Stimulated activated CD4-positive, alpha-beta T cell treated with anti-CD3 and anti-CD28 coated beads, TNF-alpha, amount 100 ng/mL, for 1 hour (primary cell): ENCODE measurements at regions not wholly inside any gene's neighbourhood (a gene's known extent, or its start where the extent isn't known, plus 50 kb on each side); places are given as distances from the start of the nearest gene placed in this dataset.
"Not testable (repeated sequence)": the region's sequence is repeated elsewhere in the genome, so short reads cannot be mapped to it uniquely, and the experiment has no call there.

Source experiments
- DNase-seq, 3 donors: peaks; one replicate each; pipeline ENCODE4 v3.0.0-alpha.2; 2020; ENCODE audit warnings: low read depth in 3 of 3, low spot score in 1 of 3

DNA sequence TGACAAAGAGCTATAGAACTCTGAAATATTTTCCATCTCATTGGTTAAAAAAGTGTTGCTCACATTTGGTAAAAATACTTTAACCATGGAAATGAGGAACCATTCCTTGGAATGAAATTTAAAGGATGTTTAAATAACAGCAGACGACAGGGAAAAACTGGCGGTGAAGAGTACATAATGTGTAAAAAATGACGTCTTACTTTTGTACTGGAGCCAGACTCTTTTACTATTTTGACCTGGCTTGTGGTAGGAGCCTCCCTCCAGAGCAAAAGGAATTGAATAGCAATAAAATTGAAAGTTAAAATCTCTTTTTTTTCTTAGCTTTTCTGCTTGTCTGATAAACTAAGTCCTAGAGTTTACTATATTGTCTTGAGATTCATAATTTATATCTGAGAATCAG lies 426.2 kb upstream of the KLHL1 start:
- no peak for DNase-seq

DNA sequence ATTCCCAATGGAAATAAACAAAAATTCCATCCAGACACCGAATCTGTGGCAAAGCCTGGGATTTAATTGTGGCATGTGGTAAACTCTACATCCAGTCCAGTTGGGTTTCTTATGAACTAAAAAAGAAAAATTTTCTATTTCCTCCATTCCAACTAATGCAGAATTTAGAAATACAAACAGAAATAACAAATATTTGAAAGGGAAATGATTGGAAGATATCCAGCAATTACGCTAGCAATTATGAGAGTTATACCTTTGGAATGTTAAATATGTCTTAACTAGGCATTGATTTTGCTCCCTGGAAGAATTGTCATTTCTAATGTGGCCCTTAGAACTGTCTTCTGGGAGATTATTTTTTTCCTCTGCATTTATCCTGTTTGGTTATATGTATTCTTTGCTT lies 421.4 kb upstream of the KLHL1 start:
- no peak for DNase-seq

DNA sequence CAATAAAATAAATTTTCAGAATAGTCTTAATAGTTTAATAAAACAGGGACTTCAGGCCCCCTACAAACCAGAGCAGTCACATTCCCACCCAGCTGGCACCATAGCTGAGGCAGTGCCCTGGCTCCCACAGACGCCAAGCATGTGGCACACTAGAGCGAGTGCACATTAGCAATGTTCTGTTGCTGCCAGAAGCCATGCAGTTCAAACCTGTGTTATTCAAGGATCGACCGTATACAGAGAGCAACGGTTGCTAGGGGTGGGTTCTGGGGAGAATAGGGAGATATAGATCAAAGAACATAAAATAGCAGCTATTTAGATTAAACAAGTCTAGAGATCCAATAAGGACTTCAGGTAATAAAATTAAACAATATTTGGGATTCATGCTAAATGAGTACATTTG lies 419.3 kb upstream of the KLHL1 start:
- no peak for DNase-seq

DNA sequence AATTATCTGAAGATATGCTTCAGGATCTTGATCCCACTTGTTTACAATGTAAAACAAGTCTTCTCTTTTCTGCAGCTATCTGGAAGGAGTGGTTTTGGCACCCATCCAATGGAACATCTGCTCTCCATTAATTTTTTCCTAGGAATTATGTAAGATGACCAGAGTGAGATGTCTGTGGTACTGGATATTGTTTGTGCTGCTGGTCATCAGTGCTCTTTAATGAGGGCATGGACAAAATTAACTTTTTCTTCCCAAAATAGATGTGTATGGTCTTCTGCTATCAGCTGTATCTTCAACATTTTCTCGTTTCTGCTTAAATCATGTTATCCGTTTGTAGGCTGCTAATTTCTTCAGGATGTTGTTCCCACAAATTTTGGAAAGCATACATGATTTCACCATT lies 415.4 kb upstream of the KLHL1 start:
- DNase-seq = no peak

DNA sequence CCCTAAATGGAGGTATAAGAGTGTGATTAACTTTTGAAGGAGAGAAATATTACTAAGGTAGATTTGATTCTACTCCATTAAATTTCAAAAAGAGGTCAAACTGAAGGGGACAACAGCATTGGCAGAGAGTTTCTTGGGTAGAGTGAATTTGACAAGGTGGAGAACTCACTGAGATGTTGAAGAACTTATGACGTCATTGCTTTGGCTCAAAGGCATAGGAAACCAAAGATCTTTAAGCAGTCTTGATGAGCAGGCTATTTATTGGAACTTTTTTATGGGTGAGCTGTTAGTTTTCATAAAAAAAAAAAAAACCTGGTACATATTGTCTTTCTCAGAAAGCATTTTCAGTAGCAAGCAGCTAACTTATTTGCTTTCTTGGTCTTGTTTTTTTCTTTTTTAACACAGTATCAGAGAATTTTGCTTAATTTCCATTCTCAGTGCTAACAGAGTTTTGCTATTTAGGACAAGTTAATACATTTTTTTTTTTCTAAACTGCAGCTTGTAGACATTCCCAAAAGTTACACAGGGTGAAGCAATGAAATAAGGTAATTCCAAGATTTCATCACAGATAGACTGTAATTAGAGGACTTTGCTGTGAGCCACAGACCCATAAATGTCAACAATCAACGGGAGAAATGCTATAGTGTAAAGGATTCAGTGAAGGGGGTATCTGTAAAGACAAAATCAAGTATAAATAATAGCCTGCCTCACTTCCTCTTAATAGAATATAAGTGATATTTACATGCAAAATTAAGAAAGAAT lies 412.2 kb upstream of the KLHL1 start:
- DNase-seq = no peak

DNA sequence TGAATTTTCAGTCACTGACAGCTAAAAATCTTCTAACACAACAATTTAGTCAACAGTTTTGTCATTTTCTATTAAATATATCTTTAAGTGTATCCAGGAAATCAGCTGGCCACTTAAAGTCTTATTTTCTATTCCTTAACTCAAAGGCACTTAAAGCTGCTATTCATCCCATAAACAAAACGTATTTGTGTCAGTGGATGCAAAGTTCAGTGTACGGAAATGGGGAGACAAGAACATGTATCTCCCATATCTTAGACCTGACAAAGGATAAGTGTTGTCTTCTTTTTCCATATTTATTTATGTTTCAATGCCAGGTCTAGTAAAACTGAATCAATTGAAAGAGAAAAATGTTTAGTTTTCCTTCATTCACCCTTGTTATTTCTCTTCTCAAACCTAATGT lies 409.8 kb upstream of the KLHL1 start:
- no peak for DNase-seq

GRCh38 chr13:70516226-70516625 lies 408.0 kb upstream of the KLHL1 start:
- DNase-seq = no peak

DNA sequence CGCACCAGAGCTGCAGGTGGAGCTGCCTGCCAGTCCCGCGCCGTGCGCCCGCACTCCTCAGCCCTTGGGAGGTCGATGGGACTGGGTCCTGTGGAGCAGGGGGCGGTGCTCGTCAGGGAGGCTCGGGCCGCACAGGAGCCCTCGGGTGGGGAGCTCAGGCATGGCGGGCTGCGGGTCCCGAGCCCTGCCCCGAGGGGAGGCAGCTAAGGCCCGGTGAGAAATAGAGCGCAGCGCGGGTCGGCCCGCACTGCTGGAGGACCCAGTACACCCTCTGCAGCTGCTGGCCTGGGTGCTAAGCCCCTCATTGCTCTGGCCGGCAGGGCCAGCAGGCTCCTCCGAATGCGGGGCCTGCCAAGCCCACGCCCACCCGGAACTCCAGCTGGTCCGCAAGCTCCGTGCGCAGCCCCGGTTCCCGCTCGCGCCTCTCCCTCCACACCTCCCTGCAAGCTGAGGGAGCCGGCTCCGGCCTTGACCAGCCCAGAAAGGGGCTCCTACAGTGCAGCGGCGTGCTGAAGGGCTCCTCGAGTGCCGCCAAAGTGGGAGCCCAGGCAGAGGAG lies 403.7 kb upstream of the KLHL1 start:
- DNase-seq = not testable (repeated sequence)

DNA sequence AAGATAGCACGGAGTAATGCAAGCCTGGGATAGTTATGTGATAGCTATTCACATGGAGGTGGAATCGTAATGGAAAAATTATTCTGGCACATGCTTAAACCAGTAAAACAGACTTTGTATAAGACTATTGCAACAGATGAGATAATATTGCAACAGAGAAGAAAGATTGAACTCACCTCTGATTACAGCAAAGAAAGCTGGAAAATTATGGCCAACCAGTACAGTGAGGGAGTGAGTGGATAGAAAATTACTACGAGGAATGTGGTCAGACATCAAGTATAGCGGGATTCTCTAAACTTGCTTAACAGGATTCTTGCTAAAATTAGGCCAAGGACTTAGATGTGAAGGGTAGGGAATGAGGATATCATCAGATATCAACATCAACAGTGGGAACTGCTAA lies 397.6 kb upstream of the KLHL1 start:
- DNase-seq = no peak

DNA sequence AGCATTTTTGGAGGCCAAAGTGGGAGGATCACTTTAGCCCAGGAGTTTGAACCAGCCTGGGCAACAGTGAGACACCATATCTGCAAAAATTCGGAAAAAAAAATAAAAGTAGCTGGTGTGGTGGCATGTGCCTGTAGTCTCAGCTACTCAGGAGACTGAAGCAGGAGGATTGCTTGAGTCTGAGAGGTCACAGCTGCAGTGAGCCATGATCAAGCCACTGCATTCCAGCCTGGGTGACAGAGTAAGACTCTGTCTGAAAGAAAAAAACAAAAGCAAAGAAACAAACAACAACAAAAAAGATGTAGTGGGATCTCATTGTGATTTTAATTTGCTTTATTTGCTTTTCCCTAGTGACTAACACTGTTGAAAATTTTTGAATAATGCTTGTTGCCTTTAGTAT lies 394.7 kb upstream of the KLHL1 start:
- DNase-seq = no peak

DNA sequence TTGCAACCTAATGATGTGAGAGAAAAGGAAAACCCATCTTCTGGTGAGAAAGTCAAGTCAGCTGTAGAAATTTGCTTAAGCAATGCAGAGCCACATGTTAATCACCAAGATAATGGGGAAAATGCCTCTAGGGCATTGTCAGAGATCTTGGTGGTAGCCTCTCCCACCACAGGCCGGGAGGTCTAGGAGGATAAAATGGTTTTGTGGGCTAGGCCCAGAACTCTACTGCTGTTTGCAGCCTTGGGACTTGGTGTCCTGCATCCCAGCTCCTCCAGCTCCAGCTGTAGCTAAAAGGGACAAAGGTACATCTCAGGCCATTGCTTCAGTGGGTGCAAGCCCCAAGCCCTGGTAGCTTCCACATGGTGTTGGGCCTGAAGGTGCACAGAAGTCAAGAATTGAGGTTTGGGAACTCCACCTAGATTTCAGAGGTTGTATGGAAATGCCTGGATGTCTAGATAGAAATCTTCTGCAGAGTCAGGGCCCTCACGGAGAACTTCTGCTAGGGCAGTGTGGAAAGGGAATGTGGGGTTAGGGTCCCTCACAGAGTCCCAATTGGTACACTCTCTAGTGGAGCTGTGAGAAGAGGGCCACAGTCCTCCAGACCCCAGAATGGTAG lies 382.2 kb upstream of the KLHL1 start:
- DNase-seq = no peak

- DNase-seq = no peak
These were observed 376.7 kb upstream of the KLHL1 start for GRCh38 chr13:70484931-70485330.

DNA sequence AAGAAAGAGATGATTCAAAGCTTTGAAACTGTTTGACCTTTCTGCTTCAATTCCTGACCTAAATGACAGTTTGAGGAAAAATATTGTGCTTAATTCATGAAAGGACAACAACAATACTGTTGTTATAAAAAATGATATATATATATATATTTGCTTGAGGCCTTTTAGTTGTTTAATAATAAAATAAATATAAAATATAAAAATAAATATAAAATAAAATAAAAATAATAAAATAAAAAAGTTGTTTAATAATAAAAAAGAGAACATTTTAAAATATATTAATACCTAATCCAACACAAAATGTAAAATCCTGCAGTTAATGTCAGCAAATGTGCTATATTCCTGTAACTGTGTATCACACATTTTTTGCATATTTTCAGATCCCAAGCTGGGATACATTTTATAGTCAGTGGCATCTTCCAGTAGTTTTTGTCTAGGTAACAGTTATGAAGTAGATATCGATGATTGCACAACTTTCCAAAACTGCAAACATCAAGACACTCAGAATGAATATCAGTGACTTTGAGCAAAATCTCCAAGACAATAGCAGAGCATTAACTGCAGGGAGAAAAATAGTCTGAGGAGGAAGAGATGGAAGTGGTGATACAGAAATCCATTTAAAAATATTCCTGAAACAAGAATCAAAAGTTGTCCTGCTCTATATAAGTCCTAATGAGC lies 375.5 kb upstream of the KLHL1 start:
- no peak for DNase-seq

DNA sequence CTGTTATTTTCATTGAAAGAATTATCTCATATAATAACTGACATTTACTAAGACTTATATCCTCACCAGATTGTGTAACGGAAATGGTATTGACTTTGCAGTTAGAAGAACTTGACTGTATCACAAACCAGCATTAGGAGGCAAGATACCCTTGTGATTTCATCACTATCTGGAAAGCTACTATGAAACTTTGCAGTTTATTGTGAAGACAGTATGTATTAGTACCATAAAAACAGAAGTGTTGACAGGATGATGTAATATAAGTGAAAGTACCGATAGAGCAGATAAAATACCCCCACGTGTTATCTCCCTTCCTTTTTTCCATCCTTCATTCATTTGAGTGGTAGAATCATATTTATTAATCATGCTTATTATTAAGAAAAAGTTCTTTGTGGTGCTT lies 365.7 kb upstream of the KLHL1 start:
- no peak for DNase-seq

- DNase-seq = no peak
These were observed 360.8 kb upstream of the KLHL1 start for GRCh38 chr13:70469077-70469476.

DNA sequence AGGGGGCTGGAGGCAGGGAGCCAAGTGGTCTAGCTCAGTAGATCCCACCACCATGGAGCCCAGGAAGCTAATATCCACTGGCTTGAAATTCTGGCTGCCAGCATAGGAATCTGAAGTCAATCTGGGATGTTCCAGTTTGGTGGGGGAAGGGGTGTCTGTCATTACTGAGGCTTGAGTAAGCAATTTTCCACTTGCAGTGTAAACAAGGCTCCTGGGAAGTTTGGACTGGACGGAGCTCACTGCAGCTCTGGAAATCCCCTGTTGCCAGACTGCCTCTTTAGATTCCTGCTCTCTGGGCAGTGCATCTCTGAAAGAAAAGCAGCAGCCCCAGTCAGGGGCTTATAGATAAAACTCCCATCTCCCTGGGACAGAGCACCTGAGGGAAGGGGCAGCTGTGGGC lies 349.2 kb upstream of the KLHL1 start:
- no peak for DNase-seq

- no peak for DNase-seq
These were observed 340.6 kb upstream of the KLHL1 start for GRCh38 chr13:70448820-70449219.

GRCh38 chr13:70432276-70432805 lies 324.1 kb upstream of the KLHL1 start:
- no peak for DNase-seq

DNA sequence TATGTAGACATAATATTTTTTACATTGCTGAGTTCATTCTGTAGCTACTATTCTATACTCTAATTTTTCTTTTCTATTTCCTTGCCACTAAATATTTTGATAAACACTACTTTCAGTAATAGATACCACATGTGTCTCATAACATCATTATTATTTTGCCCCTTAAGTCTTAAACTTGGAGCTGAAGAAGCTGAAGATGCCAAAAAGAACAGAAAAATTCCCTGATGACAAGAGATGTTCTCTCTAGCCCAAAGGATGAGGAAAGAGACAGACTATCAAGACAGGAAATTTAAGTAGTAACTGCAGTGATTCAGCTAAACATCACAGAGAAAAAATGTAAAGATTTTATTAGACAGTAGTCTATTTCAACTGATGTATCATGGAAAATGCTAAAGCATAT lies 322.0 kb upstream of the KLHL1 start:
- DNase-seq = no peak

- DNase-seq = no peak
These were observed 316.7 kb upstream of the KLHL1 start for GRCh38 chr13:70424928-70425327.

DNA sequence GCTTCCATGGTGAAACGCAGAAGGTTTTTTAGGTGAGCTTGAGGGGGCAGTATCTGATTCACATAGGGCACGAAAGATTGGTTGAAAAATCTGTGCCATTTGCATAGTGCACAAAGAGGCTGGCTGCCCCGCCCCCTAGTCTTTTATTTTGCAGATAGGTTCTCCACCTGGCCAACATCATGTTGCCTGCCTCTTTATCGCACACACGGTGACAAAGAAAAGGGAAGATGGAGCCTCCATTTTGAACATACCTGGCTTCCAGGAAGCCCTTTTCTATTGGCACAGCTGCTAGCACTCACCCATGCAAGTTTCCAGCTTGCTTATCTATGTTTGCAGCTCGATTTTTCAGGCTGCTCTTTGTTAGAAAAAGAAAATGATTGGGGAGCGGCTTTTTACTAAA lies 316.2 kb upstream of the KLHL1 start:
- DNase-seq = no peak

DNA sequence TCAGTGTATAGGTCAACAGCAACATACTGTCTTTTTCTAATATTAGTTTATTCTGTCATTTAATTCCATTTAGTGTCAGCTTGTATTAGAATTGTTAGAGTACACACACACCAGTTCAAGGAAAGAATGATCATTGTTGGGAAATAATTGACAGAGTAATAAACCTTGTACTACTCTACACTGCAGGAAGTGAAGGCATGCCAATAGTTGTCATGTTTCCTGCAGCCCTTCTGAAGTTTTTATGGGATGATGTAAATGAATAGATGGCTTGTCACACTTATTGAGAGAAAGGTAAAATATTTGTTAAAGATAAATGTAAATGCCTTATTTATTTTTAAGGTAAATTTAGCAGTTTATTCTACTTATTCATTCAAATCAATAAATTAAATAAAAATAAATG lies 306.9 kb upstream of the KLHL1 start:
- DNase-seq = no peak
